GM18517 (cell line): ENCODE measurements at regions not wholly inside any gene's neighbourhood (a gene's known extent, or its start where the extent isn't known, plus 50 kb on each side); places are given as distances from the start of the nearest gene placed in this dataset.
"Not testable (repeated sequence)": the region's sequence is repeated elsewhere in the genome, so short reads cannot be mapped to it uniquely, and the experiment has no call there.

Experiments
- ATAC-seq: cut with Tn5 transposase; IDR thresholded peaks from one replicate; pipeline ENCODE4 v1.9.1; 2021; ENCODE audit warnings: mild to moderate bottlenecking, moderate library complexity; ENCODE audit not compliant: unreplicated experiment

GRCh38 chr9:3773362-3774060 is 247.7 kb upstream of the RFX3 start:
- ATAC-seq: no peak

GRCh38 chr9:3769646-3770045 is 243.8 kb upstream of the RFX3 start:
- no peak for ATAC-seq

DNA sequence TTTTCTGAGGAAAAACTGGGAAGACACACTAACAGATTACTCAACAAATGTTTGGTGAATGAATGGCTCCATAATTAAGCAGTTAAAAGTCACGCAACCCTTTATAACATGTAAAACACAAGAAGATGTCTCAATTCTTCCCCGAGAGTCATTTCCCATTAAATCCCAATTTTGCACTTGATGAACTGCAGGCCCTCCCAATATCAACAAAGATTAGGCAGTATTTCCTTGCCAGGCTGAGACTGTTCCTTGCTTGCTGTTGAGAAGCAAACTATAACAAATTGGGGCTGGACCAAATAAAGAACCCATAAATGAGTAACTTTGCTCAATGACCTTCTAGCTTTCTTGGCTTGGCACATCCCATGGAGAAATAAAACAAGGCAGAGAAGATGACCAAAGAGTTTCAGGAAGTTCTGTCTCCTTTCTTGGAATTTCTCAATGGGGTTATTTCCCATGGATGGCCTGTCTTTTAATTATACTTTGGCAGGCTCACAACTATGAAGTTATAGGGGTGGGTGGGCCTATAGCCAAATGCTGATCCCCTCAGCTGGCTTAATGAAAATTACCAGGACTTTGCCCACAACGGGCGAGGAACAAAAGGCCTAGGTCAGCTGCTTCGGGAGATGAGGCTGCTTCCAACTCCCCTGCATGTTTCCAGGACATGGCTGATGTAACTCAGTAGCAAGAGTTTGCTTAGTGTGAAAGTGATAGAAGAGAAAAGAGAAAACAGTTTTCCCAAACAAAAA is 243.1 kb upstream of the RFX3 start:
- no peak for ATAC-seq

- ATAC-seq: no peak
Observed at GRCh38 chr9:3768286-3768685, 242.5 kb upstream of the RFX3 start.

DNA sequence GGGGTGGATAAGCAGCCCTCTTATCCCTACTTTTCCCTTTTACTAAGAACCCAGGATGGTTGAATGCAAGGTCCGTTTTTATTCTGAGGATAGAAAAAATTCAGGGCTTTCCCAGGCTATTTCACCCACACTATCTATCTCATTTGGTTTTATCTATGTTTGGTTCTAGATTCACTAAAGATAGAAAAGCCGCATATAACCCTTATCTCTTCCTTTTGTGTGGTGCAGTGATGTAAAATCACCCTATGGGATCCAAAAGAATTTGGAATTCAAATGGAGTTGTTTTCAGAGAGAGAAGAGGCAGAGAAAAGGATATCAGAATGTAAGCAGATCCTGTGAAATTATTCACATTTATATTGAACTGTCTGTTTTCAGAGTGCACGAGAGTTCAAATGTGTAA is 236.3 kb upstream of the RFX3 start:
- no peak for ATAC-seq

GRCh38 chr9:3760031-3760430 is 234.2 kb upstream of the RFX3 start:
- ATAC-seq: no peak

- ATAC-seq: no peak
Observed at GRCh38 chr9:3758816-3759576, 233.2 kb upstream of the RFX3 start.

DNA sequence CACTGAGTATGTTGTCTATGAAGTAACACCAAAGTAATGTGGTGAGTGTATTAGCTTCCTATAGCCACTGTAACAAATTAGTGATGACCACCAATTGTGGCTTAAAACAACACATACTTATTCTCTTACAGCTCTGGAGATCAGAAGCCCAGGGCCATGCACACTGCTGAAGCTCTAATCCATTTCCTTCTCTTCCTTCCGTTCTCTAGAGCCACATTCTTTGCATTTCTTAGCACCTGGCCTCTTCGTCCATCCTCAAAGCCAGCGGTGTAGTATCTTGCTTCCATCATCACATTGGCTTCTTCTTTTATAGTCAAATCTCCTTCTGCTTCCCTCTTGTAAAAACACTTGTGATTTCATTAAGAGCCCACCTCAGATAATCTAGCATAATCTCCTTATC is 230.3 kb upstream of the RFX3 start:
- ATAC-seq: no peak

DNA sequence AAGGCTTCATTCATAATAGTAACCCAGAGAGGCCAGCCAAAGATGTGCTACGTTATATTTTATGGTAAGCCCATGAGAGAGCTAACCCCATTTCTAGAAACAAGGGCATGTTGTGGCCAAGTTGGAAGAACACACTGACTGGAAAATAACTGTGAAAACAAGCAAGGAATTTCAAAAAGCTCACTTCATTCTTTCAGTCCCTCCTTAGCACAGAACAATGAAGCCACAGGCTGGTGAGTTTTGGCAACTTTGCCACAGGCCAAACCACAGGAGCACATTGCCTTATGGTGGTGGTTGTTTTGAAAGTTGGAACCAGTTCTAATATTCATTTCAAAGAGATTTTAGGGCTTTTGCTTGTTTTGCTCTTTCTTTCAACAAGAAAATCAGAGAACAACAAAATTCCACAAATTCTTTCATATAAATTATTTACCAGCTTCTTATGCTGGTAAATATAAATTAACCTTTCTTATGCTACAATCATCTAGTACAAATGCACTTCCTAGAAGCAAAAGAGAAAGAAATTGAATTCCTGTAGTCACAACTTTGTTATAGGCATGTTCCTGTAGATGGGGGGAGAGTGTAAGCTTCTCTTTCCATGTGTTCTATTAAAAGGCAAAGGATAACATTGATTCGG is 225.4 kb upstream of the RFX3 start:
- no peak for ATAC-seq

GRCh38 chr9:3750321-3750720 is 224.5 kb upstream of the RFX3 start:
- ATAC-seq: no peak

- no peak for ATAC-seq
Observed at GRCh38 chr9:3746296-3747275, 220.8 kb upstream of the RFX3 start.

- ATAC-seq: no peak
Observed at GRCh38 chr9:3743901-3744413, 218.2 kb upstream of the RFX3 start.

- no peak for ATAC-seq
Observed at GRCh38 chr9:3742586-3742985, 216.8 kb upstream of the RFX3 start.

- no peak for ATAC-seq
Observed at GRCh38 chr9:3741729-3742128, 215.9 kb upstream of the RFX3 start.

DNA sequence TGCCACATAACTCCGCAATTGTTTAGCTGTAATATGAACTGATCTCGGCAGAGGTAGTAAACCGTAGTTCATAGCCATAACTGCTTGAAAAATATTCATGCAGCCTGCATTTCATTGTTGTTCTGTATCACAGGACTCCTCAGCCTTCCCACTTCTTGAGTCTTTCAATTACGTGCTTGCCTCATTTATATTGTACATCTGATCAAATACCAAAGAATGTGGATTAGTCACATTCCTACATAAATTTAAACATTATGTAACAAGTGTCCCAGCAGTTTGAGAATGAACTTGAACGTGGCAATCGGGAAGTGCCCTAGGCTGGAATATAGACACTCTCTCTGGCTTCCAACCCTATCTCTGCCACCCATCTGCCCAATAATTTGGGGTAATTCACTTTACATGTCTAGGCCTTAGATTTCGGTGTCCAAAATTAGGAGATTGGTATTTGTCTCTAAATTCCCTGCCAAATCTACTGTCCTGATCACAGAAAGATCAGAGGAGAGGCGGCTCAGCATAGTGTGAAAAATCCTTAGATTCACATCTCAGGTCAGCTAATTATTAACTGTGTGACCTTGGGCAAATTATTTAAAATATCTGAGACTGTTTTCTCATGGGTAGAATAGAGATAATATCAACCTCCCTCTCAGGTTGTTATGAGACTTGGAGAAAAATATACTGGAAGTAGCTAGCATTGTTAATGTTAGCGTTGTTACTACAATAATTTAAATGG is 215.1 kb upstream of the RFX3 start:
- no peak for ATAC-seq

GRCh38 chr9:3736161-3736560 is 210.4 kb upstream of the RFX3 start:
- ATAC-seq: no peak

- no peak for ATAC-seq
Observed at GRCh38 chr9:3735251-3735650, 209.4 kb upstream of the RFX3 start.

DNA sequence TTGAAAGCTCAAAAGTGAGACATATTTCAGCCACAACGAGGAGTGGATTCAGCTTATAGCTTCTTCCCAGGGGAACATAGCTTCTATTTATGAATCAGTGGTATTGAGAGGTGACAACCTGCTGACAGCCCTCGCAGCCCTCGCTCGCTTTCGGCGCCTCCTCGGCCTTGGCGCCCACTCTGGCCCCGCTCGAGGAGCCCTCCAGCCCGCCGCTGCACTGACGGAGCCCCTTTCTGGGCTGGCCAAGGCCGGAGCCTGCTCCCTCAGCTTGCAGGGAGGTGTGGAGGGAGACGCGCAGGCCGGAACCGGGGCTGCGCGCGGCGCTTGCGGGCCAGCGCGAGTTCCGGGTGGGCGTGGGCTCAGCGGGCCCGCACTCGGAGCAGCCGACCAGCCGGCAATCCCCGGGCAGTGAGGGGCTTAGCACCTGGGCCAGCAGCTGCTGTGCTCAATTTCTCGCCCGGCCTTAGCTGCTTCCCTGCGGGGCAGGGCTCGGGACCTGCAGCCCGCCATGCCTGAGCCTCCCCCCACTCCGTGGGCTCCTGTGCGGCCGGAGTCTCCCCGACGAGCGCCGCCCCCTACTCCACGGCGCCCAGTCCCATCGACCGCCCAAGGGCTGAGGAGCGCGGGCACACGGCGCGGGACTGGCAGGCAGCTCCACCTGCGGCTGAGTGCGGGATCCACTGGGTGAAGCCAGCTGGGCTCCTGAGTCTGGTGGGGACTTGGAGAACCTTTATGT is 207.9 kb upstream of the RFX3 start:
- ATAC-seq: not testable (repeated sequence)

DNA sequence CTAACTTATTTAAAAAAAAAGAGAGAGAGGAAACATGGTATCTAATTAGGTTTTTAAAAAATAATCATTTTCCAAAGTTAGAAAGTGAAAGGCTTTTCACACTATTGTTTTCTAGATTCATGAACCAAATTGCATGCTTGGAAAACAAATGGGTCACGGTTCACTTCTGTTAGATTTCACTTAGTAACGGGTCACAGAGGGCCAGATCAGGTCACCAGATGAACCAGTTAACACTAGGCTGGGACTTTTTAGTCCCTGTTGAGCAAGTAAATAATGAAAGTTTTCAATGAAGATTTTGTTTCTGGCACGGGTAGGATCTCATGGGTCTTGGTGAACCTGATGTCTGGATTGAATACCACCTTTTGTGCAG is 207.2 kb upstream of the RFX3 start:
- no peak for ATAC-seq
